Loucy (cell line): ENCODE measurements at regions not wholly inside any gene's neighbourhood (a gene's known extent, or its start where the extent isn't known, plus 50 kb on each side); places are given as distances from the start of the nearest gene placed in this dataset.

Experiments
- H2AFZ ChIP-seq: fragments of 200-600 bp; sonication (generic); 2 replicates; pipeline ENCODE4 v1.6.0; 2016; ENCODE audit warnings: antibody characterized with exemption, mild to moderate bottlenecking, low read length, moderate library complexity
- H3F3A ChIP-seq: fragments of 200-600 bp; 2 replicates; pipeline ENCODE4 v1.6.0; 2016; ENCODE audit warnings: antibody characterized with exemption, low read depth, mild to moderate bottlenecking
- H3K27me3 ChIP-seq: fragments of 200-600 bp; sonication (generic); 2 replicates; pipeline ENCODE4 v1.6.1; 2014; ENCODE audit warnings: low read length, mild to moderate bottlenecking; ENCODE audit not compliant: insufficient read depth, poor library complexity, severe bottlenecking
- H3K36me3 ChIP-seq: fragments of 200-600 bp; sonication (generic); 2 replicates; pipeline ENCODE4 v1.6.1; 2016; ENCODE audit warnings: low read length; ENCODE audit not compliant: insufficient read depth
- H3K4me1 ChIP-seq: fragments of 200-600 bp; sonication (generic); 2 replicates; pipeline ENCODE4 v1.5.1; 2014; ENCODE audit warnings: low read length, mild to moderate bottlenecking; ENCODE audit not compliant: insufficient read depth, poor library complexity, severe bottlenecking
- H3K4me2 ChIP-seq: fragments of 200-600 bp; sonication (generic); 2 replicates; pipeline ENCODE4 v1.6.0; 2014; ENCODE audit warnings: antibody characterized with exemption, low read length, low read depth, mild to moderate bottlenecking; ENCODE audit not compliant: poor library complexity, severe bottlenecking
- H3K4me3 ChIP-seq: fragments of 200-600 bp; sonication (generic); 2 replicates; pipeline ENCODE4 v1.5.1; 2014; ENCODE audit warnings: low read length, mild to moderate bottlenecking, mixed read lengths; ENCODE audit not compliant: poor library complexity, severe bottlenecking
- H3K79me2 ChIP-seq: fragments of 200-600 bp; sonication (generic); 2 replicates; pipeline ENCODE4 v1.6.1; 2014; ENCODE audit warnings: low read length; ENCODE audit not compliant: insufficient read depth
- H3K9ac ChIP-seq: fragments of 200-600 bp; sonication (generic); 2 replicates; pipeline ENCODE4 v1.6.0; 2014; ENCODE audit warnings: mild to moderate bottlenecking, low read depth, low read length, moderate library complexity; ENCODE audit not compliant: poor library complexity, severe bottlenecking
- H3K9me2 ChIP-seq: fragments of 200-600 bp; sonication (generic); replicated peaks from 2 replicates; pipeline ENCODE4 v1.6.1; 2016; ENCODE audit warnings: low read depth, low read length, mixed read lengths
- H3K9me3 ChIP-seq: fragments of 200-600 bp; sonication (generic); 2 replicates; pipeline ENCODE4 v1.6.1; 2014; ENCODE audit warnings: mild to moderate bottlenecking, antibody characterized with exemption, low read length, low read depth; ENCODE audit not compliant: insufficient read depth
- H4K20me1 ChIP-seq: fragments of 200-600 bp; sonication (generic); 2 replicates; pipeline ENCODE4 v1.6.0; 2014; ENCODE audit warnings: antibody characterized with exemption, low read length, mild to moderate bottlenecking; ENCODE audit not compliant: insufficient read depth, poor library complexity, severe bottlenecking
- EZH2phosphoT487 ChIP-seq: fragments of 200-600 bp; IDR thresholded peaks from 2 replicates; pipeline ENCODE4 v1.6.1; 2018; ENCODE audit warnings: antibody characterized with exemption, mild to moderate bottlenecking, moderate library complexity, borderline replicate concordance
- TF ChIP-seq, protein P1 (sequence below): fragments of 200-600 bp; sonication (generic); conservative IDR thresholded peaks from 2 replicates; pipeline ENCODE4 v1.5.1; 2014; ENCODE audit warnings: mild to moderate bottlenecking, antibody characterized with exemption, low read length

DNA sequence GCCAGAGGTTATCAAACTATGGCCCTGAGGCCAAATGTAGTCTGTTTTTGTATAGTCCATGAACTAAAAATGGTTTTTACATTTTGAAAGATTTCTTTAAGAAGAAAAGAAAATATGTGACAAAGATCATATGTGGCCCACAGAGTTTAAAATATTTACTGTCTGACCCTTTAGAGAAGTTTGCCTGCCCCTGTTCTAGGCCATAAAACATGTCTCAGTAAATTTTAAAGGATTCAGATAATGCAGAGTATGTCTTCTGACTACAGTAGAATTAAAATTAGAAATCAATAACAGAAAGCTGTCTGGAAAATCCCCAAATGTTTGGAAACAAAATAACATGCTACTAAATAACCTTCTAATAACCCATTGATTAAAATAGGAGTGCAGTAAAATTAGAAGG is 86.3 kb downstream of the KCNRG start:
- Histone ChIP-seq H2AFZ (no peak overlapping the region), H3K79me2 (peaks cover 95% of the 10 kb centered on the region), H3F3A (no peaks in the 10 kb centered on the region), H3K9me2 (no peaks in the 10 kb centered on the region), H3K4me2 (no peak overlapping the region), H3K4me1 (peaks cover 6% of the 10 kb centered on the region), H3K4me3 (no peak overlapping the region), H3K9me3 (peaks cover 18% of the 10 kb centered on the region), H4K20me1 (peaks cover 18% of the 10 kb centered on the region), H3K27me3 (no peaks in the 10 kb centered on the region), H3K9ac (no peak overlapping the region), H3K36me3 (peaks cover 26% of the 10 kb centered on the region; the same call in 1 of the 2 replicates)
- no peak for TF ChIP-seq EZH2phosphoT487
- TF ChIP-seq, protein P1, sequence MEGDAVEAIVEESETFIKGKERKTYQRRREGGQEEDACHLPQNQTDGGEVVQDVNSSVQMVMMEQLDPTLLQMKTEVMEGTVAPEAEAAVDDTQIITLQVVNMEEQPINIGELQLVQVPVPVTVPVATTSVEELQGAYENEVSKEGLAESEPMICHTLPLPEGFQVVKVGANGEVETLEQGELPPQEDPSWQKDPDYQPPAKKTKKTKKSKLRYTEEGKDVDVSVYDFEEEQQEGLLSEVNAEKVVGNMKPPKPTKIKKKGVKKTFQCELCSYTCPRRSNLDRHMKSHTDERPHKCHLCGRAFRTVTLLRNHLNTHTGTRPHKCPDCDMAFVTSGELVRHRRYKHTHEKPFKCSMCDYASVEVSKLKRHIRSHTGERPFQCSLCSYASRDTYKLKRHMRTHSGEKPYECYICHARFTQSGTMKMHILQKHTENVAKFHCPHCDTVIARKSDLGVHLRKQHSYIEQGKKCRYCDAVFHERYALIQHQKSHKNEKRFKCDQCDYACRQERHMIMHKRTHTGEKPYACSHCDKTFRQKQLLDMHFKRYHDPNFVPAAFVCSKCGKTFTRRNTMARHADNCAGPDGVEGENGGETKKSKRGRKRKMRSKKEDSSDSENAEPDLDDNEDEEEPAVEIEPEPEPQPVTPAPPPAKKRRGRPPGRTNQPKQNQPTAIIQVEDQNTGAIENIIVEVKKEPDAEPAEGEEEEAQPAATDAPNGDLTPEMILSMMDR = no peak

DNA sequence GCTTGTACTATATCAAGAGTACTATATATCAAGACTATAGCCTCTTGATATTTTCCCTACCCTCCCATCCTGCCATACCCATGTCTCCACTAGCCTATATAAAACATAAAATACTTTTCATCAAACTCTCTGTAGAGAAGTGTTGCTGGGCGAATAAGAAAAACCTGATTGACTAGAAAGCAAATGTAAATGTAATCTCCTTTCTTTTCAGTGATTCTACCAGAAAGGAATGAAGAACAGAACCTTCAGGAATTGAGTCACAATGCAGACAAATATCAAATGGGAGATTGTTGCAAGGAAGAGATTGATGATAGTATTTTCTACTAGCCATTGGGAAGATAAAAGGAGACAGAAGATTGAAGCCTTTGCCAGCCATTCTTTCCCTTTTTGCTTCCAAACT is 89.2 kb downstream of the KCNRG start:
- H3K9ac ChIP-seq = no peak overlapping the region
- H3K79me2 ChIP-seq = peaks cover 88% of the 10 kb centered on the region
- H3K36me3 ChIP-seq = peaks cover 6% of the 10 kb centered on the region; the same call in 1 of the 2 replicates
- TF ChIP-seq, protein P1 = no peak
- no peak for TF ChIP-seq EZH2phosphoT487
- no peak overlapping the region for H3K4me3 ChIP-seq
- H3K4me2 ChIP-seq = no peak overlapping the region
- H4K20me1 ChIP-seq = peaks cover 33% of the 10 kb centered on the region
- H3K9me3 ChIP-seq = peaks cover 1% of the 10 kb centered on the region; the same call in 1 of the 2 replicates
- no peaks in the 10 kb centered on the region for H3K9me2 ChIP-seq
- H3F3A ChIP-seq = 0 out of 2 replicates have a peak, but pooled peaks cover 3% of the 10 kb centered on the region
- no peaks in the 10 kb centered on the region for H3K27me3 ChIP-seq
- peaks cover 20% of the 10 kb centered on the region for H3K4me1 ChIP-seq
- no peak overlapping the region for H2AFZ ChIP-seq

DNA sequence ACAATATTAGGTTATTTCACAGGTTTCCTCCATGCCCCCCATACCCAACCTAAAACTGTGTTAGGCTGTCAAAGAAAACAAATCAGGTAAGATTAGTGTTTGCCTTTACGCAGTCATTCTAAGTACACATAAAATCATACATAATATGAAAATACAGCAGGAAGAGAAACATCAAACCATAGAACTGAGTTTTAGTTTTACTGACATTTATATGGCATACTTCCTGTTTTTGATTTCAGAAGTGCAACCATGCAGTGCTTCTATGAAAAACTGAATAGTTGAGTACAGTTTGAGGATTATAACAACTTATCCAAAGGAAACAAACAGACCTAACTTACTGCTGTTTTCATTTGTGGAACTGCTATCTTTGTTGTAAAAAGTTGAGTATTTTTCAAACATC is 91.3 kb downstream of the KCNRG start:
- no peak for TF ChIP-seq EZH2phosphoT487
- TF ChIP-seq, protein P1 = no peak
- peak overlapping the region; percentile 28 for H3K4me3 ChIP-seq
- H3K79me2 ChIP-seq = peaks cover 87% of the 10 kb centered on the region
- H3K9me3 ChIP-seq = no peaks in the 10 kb centered on the region
- H3F3A ChIP-seq = 0 out of 2 replicates have a peak, but pooled peaks cover 3% of the 10 kb centered on the region
- H3K4me1 ChIP-seq = peaks cover 29% of the 10 kb centered on the region
- peaks cover 39% of the 10 kb centered on the region for H4K20me1 ChIP-seq
- peak overlapping the region; percentile 18 for H3K9ac ChIP-seq
- H2AFZ ChIP-seq = no peak overlapping the region
- H3K27me3 ChIP-seq = no peaks in the 10 kb centered on the region
- H3K9me2 ChIP-seq = no peaks in the 10 kb centered on the region
- peaks cover 4% of the 10 kb centered on the region; the same call in 1 of the 2 replicates for H3K36me3 ChIP-seq
- H3K4me2 ChIP-seq = peak overlapping the region; percentile 59
